Panc1 (cell line): ENCODE measurements at regions not wholly inside any gene's neighbourhood (a gene's known extent, or its start where the extent isn't known, plus 50 kb on each side); places are given as distances from the start of the nearest gene placed in this dataset.

ENCODE experiments used
- ATAC-seq: fragments of 200-7000 bp; cut with Tn5 transposase; 2 replicates; pipeline ENCODE4 v1.9.1; 2020; ENCODE audit warnings: mild to moderate bottlenecking, moderate library complexity
- BruUV-seq: library from RNA; stranded (reverse); fragments of 400-500 nt; replicated peaks from 2 replicates; lab custom pipeline; 2021; lab: Mats Ljungman, UMichigan
- CTCF ChIA-PET: fragments of 300-600 bp; sonication (Branson Sonifier 250); formaldehyde crosslinking; loops from one replicate; lab custom pipeline; 2022; ENCODE audit warnings: antibody characterized with exemption; lab: Charles Lee
- POLR2A ChIA-PET: fragments of 300-600 bp; sonication (Branson Sonifier 250); formaldehyde crosslinking; loops from one replicate; lab custom pipeline; 2022; ENCODE audit warnings: antibody characterized with exemption; lab: Charles Lee
- DNase-seq: peaks from one replicate; pipeline ENCODE4 v3.0.0-alpha.2; 2010; ENCODE audit warnings: low read depth, low spot score
- H3K27ac ChIP-seq: 2 replicates; pipeline ENCODE4 v1.5.1; 2011; ENCODE audit warnings: mild to moderate bottlenecking, low read length, inconsistent platforms
- H3K27me3 ChIP-seq: fragments of 200-500 bp; sonication (Bioruptor generic); 2 replicates; pipeline ENCODE4 v1.6.0; 2014; ENCODE audit warnings: low read length, inconsistent platforms; ENCODE audit not compliant: control insufficient read depth, insufficient read depth
- H3K36me3 ChIP-seq: fragments of 200-500 bp; sonication (Bioruptor generic); 2 replicates; pipeline ENCODE4 v1.5.1; 2014; ENCODE audit warnings: inconsistent platforms, mild to moderate bottlenecking, low read length, moderate library complexity; ENCODE audit not compliant: control insufficient read depth, insufficient read depth
- H3K4me1 ChIP-seq: 2 replicates; pipeline ENCODE4 v1.5.1; 2011; ENCODE audit warnings: inconsistent platforms, mild to moderate bottlenecking, low read length, moderate library complexity; ENCODE audit not compliant: control insufficient read depth, insufficient read depth
- H3K4me3 ChIP-seq, 2 experiments: 2 replicates each; pipeline ENCODE4 v1.5.1; 2011 to 2012; ENCODE audit warnings: low read depth in 2 of 2, low read length in 2 of 2, mild to moderate bottlenecking in 2 of 2, inconsistent platforms in 1 of 2, moderate library complexity in 1 of 2
- H3K9me3 ChIP-seq: fragments of 200-500 bp; sonication (Bioruptor generic); 2 replicates; pipeline ENCODE4 v1.5.1; 2014; ENCODE audit warnings: low read depth, mild to moderate bottlenecking, inconsistent platforms, low read length, moderate library complexity; ENCODE audit not compliant: control insufficient read depth, insufficient read depth
- POLR2AphosphoS5 ChIP-seq: IDR thresholded peaks from 2 replicates; pipeline ENCODE4 v1.6.1; 2012; ENCODE audit warnings: mild to moderate bottlenecking, low read depth, low read length, moderate library complexity
- SIN3A ChIP-seq: IDR thresholded peaks from 2 replicates; pipeline ENCODE4 v1.6.1; 2012; ENCODE audit warnings: low read depth, mild to moderate bottlenecking, low read length, moderate library complexity, borderline replicate concordance; ENCODE audit not compliant: insufficient read depth
- TCF7L2 ChIP-seq: IDR thresholded peaks from 2 replicates; pipeline ENCODE4 v1.6.1; 2011; ENCODE audit warnings: mild to moderate bottlenecking, low read depth, low read length, inconsistent platforms
- in situ Hi-C: cut with HindIII; loops from 2 replicates; pipeline ENCODE4 v1.10.0; 2016; ENCODE audit warnings: low sequenced_read_pairs, low pct_unique_long_range_greater_than_20kb
- intact Hi-C: fragments of 100-400 bp; cut with micrococcal nuclease; formaldehyde crosslinking; loops from one replicate; pipeline ENCODE4 v1.10.0; 2022; ENCODE audit not compliant: unreplicated experiment
- TF ChIP-seq, protein P1 (sequence below): fragments of 450-650 bp; IDR thresholded peaks from 2 replicates; pipeline ENCODE4 v1.5.1; 2017; ENCODE audit warnings: mild to moderate bottlenecking
- TF ChIP-seq, protein P2 (sequence below), 2 experiments: IDR thresholded peaks; 2 replicates each; pipeline ENCODE4 v1.6.1; 2011 to 2012; ENCODE audit warnings: low read depth in 2 of 2, control low read depth in 1 of 2, low read length in 1 of 2, mild to moderate bottlenecking in 1 of 2, moderate library complexity in 1 of 2; ENCODE audit not compliant: insufficient read depth in 1 of 2

DNA sequence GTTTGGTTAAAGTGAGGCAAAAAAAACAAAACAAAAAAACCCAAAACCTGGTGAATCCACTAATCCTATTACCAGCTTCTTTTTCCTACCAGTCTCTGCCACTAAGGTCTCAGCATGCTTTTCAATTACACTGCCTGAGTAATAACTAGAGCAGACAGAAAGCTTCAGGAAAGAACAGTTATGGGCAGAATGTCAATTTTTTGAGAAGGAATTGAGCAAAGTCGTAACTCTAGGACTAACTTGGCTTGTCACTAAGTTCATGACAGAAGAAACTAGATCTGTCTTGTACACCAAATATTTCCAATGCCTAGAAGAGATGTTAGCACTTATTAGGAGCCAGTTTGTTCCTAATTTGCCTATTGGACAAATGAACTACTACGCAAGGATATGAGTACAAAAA is 148.8 kb upstream of the CNOT2 start:
- intact Hi-C loops: no loop called here
- ChIA-PET CTCF (no interaction called here), POLR2A (no interaction called here)
- in situ Hi-C loops: no loop called here
- Histone ChIP-seq H3K27ac (no peak overlapping the region), H3K36me3 (no peaks in the 10 kb centered on the region), H3K9me3 (no peaks in the 10 kb centered on the region), H3K4me1 (no peaks in the 10 kb centered on the region), H3K4me3 (no peak overlapping the region), H3K27me3 (no peaks in the 10 kb centered on the region)
- DNase-seq (no peak), ATAC-seq (no peak)
- TF ChIP-seq, protein P1, sequence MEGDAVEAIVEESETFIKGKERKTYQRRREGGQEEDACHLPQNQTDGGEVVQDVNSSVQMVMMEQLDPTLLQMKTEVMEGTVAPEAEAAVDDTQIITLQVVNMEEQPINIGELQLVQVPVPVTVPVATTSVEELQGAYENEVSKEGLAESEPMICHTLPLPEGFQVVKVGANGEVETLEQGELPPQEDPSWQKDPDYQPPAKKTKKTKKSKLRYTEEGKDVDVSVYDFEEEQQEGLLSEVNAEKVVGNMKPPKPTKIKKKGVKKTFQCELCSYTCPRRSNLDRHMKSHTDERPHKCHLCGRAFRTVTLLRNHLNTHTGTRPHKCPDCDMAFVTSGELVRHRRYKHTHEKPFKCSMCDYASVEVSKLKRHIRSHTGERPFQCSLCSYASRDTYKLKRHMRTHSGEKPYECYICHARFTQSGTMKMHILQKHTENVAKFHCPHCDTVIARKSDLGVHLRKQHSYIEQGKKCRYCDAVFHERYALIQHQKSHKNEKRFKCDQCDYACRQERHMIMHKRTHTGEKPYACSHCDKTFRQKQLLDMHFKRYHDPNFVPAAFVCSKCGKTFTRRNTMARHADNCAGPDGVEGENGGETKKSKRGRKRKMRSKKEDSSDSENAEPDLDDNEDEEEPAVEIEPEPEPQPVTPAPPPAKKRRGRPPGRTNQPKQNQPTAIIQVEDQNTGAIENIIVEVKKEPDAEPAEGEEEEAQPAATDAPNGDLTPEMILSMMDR: no peak
- TF ChIP-seq POLR2AphosphoS5 (no peak), TCF7L2 (no peak), SIN3A (no peak)
- TF ChIP-seq, protein P2, sequence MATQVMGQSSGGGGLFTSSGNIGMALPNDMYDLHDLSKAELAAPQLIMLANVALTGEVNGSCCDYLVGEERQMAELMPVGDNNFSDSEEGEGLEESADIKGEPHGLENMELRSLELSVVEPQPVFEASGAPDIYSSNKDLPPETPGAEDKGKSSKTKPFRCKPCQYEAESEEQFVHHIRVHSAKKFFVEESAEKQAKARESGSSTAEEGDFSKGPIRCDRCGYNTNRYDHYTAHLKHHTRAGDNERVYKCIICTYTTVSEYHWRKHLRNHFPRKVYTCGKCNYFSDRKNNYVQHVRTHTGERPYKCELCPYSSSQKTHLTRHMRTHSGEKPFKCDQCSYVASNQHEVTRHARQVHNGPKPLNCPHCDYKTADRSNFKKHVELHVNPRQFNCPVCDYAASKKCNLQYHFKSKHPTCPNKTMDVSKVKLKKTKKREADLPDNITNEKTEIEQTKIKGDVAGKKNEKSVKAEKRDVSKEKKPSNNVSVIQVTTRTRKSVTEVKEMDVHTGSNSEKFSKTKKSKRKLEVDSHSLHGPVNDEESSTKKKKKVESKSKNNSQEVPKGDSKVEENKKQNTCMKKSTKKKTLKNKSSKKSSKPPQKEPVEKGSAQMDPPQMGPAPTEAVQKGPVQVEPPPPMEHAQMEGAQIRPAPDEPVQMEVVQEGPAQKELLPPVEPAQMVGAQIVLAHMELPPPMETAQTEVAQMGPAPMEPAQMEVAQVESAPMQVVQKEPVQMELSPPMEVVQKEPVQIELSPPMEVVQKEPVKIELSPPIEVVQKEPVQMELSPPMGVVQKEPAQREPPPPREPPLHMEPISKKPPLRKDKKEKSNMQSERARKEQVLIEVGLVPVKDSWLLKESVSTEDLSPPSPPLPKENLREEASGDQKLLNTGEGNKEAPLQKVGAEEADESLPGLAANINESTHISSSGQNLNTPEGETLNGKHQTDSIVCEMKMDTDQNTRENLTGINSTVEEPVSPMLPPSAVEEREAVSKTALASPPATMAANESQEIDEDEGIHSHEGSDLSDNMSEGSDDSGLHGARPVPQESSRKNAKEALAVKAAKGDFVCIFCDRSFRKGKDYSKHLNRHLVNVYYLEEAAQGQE (IDR thresholded peaks at IDR 0.05; ENCODE audit: insufficient read depth in 1 of 2, low read depth in 2 of 2, low read length in 1 of 2): no peak
- BruUV-seq: no TSS peak

DNA sequence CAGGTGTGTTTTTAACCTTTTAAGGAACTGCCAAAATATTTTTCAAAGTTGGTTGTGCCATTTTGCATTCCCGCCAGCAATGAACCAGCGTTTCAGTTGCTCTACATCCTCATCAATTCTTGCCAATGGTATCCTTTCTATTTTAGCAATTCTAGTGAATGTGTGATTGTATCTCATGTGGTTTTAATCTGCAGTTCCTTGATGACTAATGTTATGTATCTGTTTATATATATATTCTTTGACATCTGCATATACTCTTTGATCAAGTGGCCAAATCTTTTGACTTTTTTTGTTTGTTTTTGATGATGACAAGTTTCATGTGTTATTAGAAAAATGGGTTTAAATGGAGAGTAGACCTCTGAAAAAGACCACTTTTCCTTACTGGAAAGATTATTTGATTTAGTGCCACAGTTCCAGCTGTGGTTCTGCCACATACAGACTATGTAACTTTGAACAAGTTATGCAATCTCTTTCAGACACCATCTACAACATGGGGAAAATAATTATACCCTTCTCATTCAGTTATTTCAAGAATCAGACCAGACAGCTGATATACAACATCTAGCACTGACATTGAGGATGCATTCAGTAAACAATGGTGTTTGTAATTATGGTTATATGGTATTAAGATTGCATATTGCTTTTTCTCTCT is 146.3 kb upstream of the CNOT2 start:
- Histone ChIP-seq H3K4me3 (no peak overlapping the region), H3K27ac (no peak overlapping the region), H3K36me3 (no peaks in the 10 kb centered on the region), H3K9me3 (no peaks in the 10 kb centered on the region), H3K27me3 (no peaks in the 10 kb centered on the region), H3K4me1 (no peaks in the 10 kb centered on the region)
- ChIA-PET CTCF (no interaction called here), POLR2A (no interaction called here)
- intact Hi-C loops (no loop called here), in situ Hi-C loops (no loop called here)
- ATAC-seq (no peak), DNase-seq (no peak)
- TF ChIP-seq POLR2AphosphoS5 (no peak), SIN3A (no peak), TCF7L2 (no peak)
- TF ChIP-seq, protein P1: no peak
- TF ChIP-seq, protein P2 (IDR thresholded peaks at IDR 0.05; ENCODE audit: insufficient read depth in 1 of 2, low read depth in 2 of 2, low read length in 1 of 2): no peak
- no TSS peak for BruUV-seq
